CD4-positive, alpha-beta T cell treated with Interferon alpha-2 for 1 hour (primary cell): ENCODE measurements at regions not wholly inside any gene's neighbourhood (a gene's known extent, or its start where the extent isn't known, plus 50 kb on each side); places are given as distances from the start of the nearest gene placed in this dataset.
"Not testable (repeated sequence)": the region's sequence is repeated elsewhere in the genome, so short reads cannot be mapped to it uniquely, and the experiment has no call there.

Experiments
- DNase-seq, 2 donors: peaks; one replicate each; pipeline ENCODE4 v3.0.0-alpha.2; 2020 to 2022

DNA sequence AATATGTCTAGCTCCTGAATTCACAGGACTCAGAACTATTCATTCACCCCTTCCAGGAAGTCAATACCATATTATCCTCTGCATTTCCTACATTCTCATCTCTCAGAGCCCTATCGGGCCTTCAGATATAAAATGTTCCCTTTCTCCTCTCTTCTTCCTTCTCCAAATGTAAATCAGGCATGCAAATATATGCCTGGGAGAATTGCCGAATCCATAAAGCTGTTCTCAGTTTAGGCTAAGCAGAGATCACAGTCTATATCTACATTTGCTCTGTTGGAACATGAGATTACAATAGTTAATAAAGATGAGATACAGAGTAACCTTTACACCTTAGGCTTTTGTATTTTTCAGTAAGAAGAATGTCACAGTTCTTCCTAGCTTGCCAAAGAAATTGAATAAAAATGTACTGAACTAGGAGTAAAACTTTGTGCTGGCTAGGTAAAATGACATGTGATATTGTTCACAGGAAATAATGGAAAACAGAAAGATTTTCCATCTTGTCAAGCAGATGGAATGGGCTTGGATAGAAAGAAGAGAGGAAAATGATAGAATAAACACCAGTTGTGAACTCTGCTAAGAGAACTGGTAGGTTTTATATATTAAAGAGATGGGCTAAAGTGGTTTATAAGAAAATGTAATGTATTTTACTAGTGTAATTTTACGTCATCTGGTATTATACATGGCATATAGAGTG is 161.5 kb downstream of the NRIP1 start:
- no peak for DNase-seq

DNA sequence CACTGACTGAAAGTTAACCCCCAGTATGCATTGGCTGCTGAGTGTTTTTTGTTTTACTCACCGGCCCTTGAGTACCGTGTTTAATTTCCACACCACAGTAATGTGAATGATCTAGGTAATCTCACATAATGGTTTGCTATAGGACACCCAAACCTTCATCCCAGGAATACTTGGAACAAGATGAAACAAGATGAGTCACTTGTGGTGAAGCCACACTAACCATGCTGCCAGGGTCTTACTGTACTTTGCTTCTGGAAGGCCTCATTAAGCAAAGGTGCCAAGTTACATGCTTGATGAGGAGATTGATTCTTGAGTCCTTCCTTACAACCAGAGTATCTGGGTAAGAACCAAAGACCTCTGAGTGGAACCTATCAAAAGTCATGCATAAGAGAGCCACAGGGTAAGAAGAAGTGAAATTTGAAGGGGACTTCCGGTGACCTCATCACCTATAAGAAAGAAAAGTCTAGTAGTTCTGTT is 163.3 kb downstream of the NRIP1 start:
- no peak for DNase-seq

DNA sequence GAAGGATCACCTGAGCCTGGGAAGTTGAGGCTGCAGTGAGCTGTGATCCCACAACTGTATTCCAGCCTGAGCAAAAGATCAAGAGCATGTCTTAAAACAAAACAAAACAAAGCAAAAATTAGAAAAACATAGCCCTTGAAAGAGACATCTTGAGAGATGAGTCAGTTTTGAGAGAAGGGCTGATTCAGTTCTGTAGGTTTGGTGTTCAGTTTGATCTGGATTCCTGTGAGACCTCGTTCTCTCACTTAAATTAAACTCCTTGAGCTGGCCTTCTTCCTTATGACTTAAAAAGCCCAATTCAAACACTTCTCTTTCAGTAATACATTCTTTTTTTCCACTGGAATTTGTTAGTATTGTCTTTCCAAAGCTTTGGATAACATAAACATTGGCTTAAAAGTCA is 164.2 kb downstream of the NRIP1 start:
- DNase-seq: no peak

DNA sequence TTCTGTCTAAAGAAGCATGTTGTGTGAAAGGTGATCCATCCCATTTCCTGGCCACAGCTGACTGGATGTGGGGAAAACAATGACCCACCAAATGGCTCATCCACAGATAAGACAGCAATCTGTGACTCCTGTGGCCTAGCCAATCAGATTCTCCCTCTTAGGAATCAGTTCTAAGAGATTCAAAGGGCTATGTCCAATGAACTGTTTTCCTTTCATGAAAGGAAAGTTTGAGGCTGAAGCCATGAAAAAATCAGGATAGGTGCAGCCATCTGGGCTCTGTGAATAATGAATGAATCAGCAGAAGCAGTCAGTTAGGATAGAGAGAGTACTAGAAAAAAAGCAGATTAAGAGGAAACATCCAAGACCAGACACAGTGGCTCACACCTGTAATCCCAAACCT is 164.7 kb downstream of the NRIP1 start:
- DNase-seq: no peak

DNA sequence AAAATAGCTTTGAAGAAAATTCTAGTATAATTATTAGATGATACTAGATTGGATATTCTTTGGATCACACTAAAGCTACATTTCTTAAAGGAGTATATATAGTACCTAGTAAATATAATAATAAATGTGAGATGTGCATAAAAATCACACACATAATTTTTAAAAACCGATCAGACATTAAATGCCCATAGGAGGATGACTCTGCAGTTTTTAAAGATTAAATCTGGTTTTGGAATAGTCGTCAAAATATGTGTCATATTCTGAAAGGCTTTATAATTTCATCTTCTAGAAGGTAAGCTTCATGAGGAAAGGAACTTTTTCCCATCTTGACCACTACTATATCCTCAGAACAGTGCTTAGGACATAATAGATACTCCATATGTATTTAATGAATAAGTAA is 169.0 kb downstream of the NRIP1 start:
- no peak for DNase-seq

DNA sequence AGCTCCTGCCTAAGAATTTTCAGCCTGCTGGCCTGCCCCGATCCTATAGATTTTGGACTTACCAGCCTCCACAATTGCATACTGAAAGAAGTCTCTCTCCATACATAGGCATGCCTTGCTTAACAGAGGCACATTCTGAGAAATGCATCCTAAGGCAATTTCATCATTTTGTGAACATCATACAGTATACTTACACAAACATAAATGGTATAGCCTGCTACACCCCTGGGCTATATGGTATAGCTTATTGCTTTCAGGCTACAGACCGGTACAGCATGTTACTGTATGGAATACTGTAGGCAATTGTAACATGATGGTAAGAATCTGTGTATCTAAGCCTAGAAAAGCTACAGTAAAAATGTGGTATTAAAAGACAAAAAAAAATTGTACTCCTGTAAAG is 174.7 kb downstream of the NRIP1 start:
- DNase-seq: no peak

DNA sequence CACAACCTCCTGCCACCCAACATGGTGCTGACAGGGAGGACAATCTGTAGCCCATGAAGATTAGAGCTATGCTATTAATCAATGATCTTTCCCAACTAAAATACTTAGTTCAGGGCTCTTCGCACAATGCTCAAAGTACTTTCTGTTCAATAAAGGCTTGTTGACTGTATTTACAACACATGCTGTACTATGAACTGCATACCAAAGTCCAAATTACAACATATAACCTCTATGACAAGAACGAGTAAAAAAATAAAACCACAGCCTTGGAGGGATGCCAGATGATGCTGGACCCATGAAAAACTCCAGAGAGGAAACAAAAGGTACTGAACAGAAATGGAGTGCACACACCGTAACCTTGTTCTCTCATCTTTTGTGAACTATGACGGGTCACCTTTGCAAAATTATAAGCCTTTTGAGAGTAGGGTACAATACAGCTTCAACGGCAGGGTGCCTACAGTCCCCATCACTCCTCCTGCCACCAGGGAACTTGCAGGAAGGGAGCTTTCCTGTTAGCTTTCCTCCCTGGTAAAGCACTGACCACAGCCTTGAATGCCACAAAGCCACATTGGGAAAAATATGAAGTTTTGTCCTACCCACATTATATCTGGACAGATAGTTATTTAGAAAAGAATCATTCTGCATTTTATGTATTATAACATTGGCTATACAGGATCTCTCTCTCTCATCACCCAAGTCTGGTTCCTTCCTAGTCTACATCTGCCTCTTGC is 175.6 kb downstream of the NRIP1 start:
- DNase-seq: no peak

DNA sequence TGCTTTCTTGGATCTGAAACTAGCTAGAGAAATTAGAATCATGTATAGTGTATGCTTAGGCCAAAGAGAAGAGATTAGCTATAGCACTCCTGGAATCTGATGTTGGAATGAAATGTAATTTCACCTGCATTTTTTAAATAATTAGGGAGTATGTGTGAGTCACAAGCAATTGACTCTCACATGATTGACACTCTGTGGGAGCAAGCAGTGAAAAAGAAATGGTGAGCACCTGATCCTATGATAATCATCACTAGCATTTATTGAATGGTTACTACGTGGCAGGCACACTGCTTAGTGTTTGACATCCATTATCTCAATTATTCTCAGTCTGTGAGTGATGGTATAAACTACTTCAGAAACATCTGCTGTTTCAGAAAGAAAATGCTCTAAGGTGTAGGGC is 176.6 kb downstream of the NRIP1 start:
- no peak for DNase-seq

DNA sequence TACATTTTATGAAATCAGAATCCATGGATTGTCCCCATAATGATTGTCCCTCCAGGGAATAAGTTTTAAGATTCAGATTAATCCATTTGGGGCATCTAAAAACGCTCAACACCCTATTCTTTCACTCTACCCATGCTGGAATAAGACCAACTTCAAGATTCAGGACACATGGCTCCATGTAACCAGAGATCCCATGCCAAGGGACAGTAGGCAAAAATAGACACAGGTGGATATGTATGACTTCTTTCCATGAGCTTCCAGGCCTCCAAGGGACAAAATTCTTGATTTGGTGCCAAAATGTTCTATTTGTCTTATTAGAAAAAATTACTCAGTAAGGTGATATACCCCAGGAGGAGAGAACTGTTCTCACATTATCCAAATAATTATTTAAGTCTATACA is 178.8 kb downstream of the NRIP1 start:
- no peak for DNase-seq

DNA sequence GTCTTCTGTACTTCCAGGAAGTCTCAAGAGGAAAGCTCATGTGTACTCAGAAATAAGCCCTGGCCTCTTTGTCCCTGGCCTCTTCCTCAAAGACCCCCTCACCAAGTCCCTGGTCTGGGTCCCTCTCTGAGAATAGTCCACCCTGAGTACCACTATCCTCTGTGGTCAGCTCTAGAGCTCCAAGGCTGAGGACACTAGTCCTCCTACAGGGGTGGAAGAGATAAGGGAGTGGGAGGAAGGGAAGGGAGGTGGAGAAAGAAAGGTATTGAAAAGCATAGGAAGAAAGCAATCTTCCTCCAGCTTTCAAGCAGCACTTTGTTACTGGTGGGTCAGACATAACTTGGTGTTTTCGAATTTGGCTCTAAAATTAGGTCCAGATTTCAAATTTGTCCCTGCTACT is 181.4 kb downstream of the NRIP1 start:
- DNase-seq: no peak

DNA sequence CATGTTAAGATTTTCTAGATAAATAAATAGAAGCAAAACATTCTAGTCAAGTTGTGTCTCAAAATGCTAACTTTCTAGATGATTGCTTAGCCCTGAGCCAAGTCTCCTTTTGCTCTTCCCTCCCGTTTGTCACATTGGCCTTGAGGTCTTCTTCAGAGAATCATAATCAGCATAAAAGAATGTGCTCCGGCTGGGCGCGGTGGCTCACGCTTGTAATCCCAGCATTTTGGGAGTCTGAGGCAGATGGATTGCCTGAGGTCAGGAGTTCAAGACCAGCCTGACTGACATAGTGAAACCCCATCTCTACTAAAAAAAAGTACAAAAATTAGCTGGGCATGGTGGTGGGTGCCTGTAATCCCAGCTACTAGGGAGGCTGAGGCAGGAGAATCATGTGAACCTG is 182.3 kb downstream of the NRIP1 start:
- not testable (repeated sequence) for DNase-seq

DNA sequence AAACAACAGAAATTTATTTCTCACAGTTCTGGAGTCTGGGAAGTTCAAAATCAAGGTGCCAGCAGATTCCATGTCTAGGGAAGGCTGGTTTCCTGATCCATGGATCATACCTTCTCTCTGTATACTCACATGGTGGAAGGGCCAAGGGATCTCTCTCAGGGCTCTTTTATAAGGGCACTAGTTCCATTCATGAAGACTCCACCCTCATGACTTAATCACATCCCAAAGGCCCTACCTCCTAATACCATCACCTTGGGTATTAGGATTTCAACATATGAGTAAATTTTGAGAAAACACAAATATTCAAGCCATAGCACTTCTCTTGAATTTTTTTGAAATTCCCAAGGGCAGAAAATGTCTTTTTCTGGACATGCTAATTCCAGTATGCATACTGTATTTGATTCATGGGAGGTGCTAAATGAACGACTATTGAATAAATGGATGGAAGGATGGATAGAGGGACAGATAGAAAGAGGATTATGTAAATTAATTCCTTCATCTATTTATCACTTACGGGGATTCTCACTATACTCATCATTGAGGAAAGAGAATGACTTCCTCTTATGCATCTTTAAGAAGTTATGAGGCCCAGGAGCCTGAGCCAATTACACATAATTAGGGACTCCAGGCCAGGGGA is 182.8 kb downstream of the NRIP1 start:
- no peak for DNase-seq

DNA sequence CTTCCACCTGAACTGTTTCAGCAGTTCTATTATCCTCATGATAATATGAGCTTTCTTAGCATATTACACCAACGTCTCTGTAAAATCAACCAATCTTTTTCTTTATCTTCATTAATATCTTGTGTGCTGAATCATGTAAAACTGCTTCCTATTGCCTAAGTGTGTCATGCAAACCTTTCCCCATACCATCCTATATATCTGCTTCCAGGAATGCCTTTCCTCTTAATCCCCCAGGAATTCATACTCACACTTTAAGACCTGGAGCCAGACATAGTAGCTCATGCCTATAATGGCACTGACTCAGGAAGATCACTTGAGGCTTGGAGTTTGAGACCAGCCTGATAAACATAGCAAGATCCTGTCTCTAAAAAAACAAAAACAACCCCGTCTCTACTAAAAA is 183.9 kb downstream of the NRIP1 start:
- DNase-seq: no peak

DNA sequence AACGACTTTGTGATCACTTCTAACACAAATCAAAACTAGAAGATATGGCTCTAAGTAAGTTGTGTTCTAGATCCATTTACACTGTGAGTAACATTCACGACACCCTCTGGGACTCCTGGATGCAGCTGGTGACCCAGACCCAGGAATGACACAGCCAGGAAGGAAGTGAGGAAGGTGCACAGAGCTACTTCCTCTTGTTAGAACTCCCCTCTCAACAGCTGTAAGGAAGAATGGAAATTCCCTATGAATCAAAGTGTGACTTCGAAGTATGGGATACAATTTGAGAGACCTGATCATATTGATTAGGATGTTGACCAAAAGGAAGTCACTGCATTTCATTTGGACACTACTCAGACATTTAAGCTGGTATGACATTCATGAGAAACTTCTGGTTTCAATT is 185.3 kb downstream of the NRIP1 start:
- peak in 1 of 2 donors; percentile 39 for DNase-seq

DNA sequence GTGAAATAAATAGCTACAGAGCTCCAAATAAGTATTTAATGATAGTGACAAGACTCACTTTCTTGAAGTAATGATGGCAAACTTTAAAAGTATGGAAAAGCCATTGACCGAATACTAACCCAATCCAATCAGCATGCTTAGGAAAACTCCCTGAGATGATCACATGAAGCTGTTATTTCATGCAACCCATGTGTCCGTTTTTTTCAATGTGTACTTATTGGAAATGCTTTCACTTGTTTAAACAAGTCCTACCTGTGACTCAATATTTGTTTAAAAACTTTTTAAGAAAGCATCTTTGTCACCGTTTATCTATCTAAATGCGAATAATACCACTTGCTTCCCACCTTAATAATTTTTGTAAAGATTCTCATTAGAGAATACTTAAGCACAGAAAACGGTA is 185.8 kb downstream of the NRIP1 start:
- DNase-seq: no peak

DNA sequence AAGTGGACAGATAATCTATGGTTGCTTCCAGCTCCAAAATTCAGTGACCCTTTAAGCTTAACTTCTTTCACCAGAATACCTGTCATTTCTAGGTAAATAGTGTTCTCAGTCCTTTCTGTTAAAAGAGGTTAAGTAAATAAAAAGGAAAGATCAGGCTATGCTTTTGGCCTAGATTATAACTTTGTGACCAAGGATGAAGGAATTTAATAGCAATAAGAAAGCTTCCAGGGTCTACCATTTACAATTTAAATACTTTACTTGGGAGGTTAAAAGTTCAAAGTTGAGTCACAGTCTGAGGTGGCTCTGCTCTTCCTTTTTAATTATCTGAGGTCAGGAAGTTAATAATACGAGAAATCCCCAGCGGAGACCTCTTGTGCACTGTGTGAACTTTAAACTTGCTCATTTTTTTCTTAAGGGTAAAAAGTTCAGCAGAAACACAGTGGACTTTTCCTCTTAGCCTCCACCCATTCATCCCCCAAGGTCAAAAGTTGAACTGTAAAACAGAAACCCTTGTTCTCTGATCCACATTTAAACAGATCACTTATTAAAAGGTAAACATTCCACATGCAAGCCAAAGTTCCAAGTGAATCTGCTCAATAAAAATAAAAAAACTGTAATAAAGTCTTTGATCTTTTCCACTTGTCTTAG is 187.1 kb downstream of the NRIP1 start:
- DNase-seq: no peak

DNA sequence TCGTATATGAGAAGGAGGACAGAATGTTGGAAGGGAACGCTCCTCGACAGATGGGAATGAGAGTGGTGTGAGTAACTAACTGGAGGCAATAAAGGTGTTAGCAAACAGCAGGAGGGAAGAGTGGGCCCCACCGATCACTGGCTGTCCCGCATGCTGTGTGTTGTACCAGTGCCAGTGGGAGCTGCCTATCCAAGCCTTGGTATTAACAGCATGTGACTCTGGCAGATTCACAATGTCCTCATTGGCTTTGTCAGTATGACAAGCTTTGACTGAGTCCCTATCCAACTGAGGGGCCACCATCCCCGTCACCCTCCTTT is 188.3 kb downstream of the NRIP1 start:
- DNase-seq: no peak

DNA sequence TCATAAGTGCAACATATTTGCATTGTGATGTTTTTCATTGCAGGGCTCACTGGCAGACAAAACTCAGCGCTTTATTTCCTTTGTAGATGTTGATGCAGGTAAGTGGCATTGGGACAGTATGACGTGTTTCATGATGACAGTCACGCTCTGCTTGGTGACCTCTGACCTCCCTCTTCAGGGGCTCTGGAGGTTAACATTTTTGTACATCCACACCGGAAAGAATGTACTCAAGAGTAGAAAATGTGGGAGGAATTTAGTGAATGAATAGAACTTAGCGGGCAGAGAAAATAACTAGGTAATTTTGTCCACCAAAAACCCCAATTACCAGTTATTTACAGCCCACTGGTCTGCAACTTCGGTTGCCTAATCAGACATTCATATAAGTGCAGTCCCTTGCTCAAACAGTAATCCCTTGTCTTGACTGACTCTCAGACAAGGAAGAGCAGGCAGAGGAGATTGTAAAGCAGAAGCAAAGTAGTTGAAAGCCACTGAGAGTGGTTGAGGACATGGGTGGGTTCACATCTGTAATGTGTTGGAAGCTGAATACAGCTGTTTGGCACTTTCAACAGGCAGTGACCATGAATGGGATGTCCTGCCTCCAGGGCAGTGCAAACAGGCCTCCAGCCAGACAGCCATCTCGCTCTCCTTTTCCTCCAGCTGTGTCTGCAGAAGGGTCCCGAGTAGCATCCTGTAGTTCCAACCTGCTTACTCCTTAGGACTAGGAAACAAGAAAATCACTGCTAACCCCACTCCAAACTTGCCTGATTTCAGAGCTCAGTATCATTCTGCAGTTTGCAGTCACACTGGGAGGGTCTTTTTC is 188.9 kb downstream of the NRIP1 start:
- no peak for DNase-seq

DNA sequence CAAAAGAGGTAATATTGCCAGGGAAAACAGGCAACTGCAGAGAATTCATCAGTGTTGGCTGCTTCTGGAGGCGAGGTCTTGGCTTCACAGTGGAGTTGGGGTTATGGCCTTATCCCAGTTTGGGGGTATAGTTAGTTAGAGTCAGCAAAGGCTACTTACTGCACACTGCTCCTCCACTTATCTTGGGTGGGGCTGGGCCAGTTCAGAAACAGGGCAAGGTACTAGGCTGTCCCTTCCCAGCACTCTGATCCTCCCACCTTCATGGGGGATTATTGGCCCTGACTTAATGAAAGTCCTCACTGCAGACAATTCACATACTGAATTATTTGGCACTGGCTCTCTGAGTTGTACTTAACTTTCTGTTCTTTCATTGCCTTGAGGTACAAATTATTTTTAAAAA is 189.6 kb downstream of the NRIP1 start:
- no peak for DNase-seq

DNA sequence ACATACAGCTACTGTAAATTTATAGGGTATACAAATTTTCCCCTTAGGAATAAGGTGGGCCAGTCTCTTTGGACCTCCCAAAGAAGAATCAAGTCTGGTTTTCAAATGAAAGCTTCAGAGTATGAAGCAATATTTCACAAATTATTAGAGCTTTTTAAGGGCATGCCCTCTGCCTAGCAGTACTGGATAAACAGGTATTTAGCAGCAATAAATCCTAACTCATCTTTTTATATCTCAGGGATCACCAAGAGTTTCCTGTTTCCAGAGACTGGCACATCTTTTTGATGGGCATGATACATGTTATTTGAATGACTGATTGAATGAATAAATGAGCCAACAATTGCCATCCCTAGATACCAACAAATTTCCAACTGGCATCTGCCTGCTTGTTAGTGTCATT is 190.4 kb downstream of the NRIP1 start:
- DNase-seq: no peak

DNA sequence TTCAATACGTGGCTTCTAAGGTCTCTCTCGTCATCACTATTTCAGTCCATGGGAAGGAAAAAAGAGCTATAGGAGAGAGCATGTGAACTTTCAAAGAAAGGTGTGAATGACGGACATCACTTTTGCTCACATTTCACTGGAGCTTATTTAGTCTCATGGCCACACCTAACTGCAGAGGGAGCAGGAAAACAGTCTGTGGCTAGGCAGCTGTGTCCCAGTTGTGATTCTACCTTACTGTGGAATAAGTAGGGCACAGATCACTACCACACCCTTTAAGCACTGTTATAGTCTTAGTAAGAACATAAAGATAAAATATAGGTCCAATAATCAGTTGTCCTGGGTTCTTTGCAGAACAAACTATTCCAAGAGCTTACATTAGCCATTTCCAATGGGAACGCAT is 192.9 kb downstream of the NRIP1 start:
- DNase-seq: no peak

DNA sequence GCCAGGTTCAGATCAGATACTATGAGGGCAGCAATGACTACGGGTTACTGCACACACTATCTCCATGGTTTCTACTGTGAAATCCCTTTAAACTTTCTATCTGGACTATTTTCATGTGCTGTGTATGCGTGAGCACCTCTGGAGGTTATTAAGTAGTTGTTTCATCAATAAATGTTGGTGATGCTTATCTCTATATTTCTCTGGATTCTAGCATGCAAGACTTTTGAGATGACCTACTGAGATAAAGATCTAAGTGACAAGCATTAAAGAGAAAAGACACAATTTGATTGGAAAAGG is 194.0 kb downstream of the NRIP1 start:
- no peak for DNase-seq
